COR-L47 (cell line): ENCODE measurements at regions not wholly inside any gene's neighbourhood (a gene's known extent, or its start where the extent isn't known, plus 50 kb on each side); places are given as distances from the start of the nearest gene placed in this dataset.

Experiments
- DNase-seq: peaks from one replicate; lab custom pipeline; 2025; lab: John Stamatoyannopoulos, UW

- no peak for DNase-seq
These were observed 114.2 kb upstream of the EEA1 start for GRCh38 chr12:93043192-93043876.

GRCh38 chr12:93043877-93044209 lies 114.7 kb upstream of the EEA1 start:
- no peak for DNase-seq

GRCh38 chr12:93047118-93047517 lies 118.0 kb upstream of the EEA1 start:
- DNase-seq: no peak

- DNase-seq: no peak
These were observed 119.6 kb upstream of the EEA1 start for GRCh38 chr12:93048656-93049055.

GRCh38 chr12:93050026-93050747 lies 121.1 kb upstream of the EEA1 start:
- DNase-seq: no peak

- DNase-seq: no peak
These were observed 121.6 kb upstream of the EEA1 start for GRCh38 chr12:93050748-93051081.

- no peak for DNase-seq
These were observed 124.9 kb upstream of the EEA1 start for GRCh38 chr12:93054021-93054420.

- DNase-seq: no peak
These were observed 126.1 kb upstream of the EEA1 start for GRCh38 chr12:93055221-93055620.

- no peak for DNase-seq
These were observed 128.0 kb upstream of the EEA1 start for GRCh38 chr12:93056971-93057535.

GRCh38 chr12:93058280-93058679 lies 129.2 kb upstream of the EEA1 start:
- no peak for DNase-seq

- no peak for DNase-seq
These were observed 130.2 kb upstream of the EEA1 start for GRCh38 chr12:93059288-93059687.

GRCh38 chr12:93059925-93060665 lies 131.0 kb upstream of the EEA1 start:
- DNase-seq: no peak

GRCh38 chr12:93060666-93061472 lies 131.8 kb upstream of the EEA1 start:
- DNase-seq: no peak

GRCh38 chr12:93061473-93062419 lies 132.7 kb upstream of the EEA1 start:
- no peak for DNase-seq

- no peak for DNase-seq
These were observed 136.8 kb upstream of the EEA1 start for GRCh38 chr12:93065896-93066295.

- no peak for DNase-seq
These were observed 143.2 kb upstream of the EEA1 start for GRCh38 chr12:93072340-93072739.

GRCh38 chr12:93073324-93073723 lies 144.2 kb upstream of the EEA1 start:
- DNase-seq: no peak

- DNase-seq: no peak
These were observed 149.0 kb upstream of the EEA1 start for GRCh38 chr12:93078059-93078458.

- DNase-seq: no peak
These were observed 149.5 kb upstream of the EEA1 start for GRCh38 chr12:93078577-93078976.

- DNase-seq: no peak
These were observed 150.2 kb upstream of the EEA1 start for GRCh38 chr12:93079271-93079670.

GRCh38 chr12:93079976-93080375 lies 150.9 kb upstream of the EEA1 start:
- DNase-seq: no peak
